PFSK-1 (cell line): ENCODE measurements at regions not wholly inside any gene's neighbourhood (a gene's known extent, or its start where the extent isn't known, plus 50 kb on each side); places are given as distances from the start of the nearest gene placed in this dataset.

Experiments used
- POLR2AphosphoS5 ChIP-seq: IDR thresholded peaks from 2 replicates; pipeline ENCODE4 v1.6.1; 2012; ENCODE audit warnings: low read depth, mild to moderate bottlenecking, control low read depth, low read length, moderate library complexity
- SIN3A ChIP-seq: IDR thresholded peaks from 2 replicates; pipeline ENCODE4 v1.6.1; 2012; ENCODE audit warnings: mild to moderate bottlenecking, low read length, moderate library complexity, borderline replicate concordance; ENCODE audit not compliant: insufficient read depth

- TF ChIP-seq POLR2AphosphoS5 (no peak), SIN3A (no peak)
Measured at GRCh38 chr6:82781620-82782204, 283.9 kb downstream of the UBE3D start.
